BJ (cell line): ENCODE measurements at regions not wholly inside any gene's neighbourhood (a gene's known extent, or its start where the extent isn't known, plus 50 kb on each side); places are given as distances from the start of the nearest gene placed in this dataset.

Source experiments
- CTCF ChIA-PET: fragments of 350-600 bp; formaldehyde crosslinking; extraction: SDS; loops from one replicate; lab custom pipeline; 2021; ENCODE audit warnings: antibody characterized with exemption, inconsistent platforms; lab: Yijun Ruan, JAX
- POLR2A ChIA-PET: fragments of 300-600 bp; sonication (Branson Sonifier 250); formaldehyde crosslinking; extraction: SDS; loops from one replicate; lab custom pipeline; 2021; ENCODE audit warnings: antibody characterized with exemption; lab: Charles Lee
- DNase-seq: peaks from one replicate; pipeline ENCODE4 v3.0.0-alpha.2; 2011; ENCODE audit warnings: low read depth
- H3K27me3 ChIP-seq: 2 replicates; pipeline ENCODE4 v1.6.0; 2011; ENCODE audit warnings: low read length; ENCODE audit not compliant: control insufficient read depth, insufficient read depth
- H3K36me3 ChIP-seq: 2 replicates; pipeline ENCODE4 v1.5.1; 2011; ENCODE audit warnings: low read length; ENCODE audit not compliant: control insufficient read depth, insufficient read depth
- H3K4me3 ChIP-seq: 2 replicates; pipeline ENCODE4 v1.5.1; 2011; ENCODE audit warnings: low read depth, mild to moderate bottlenecking, control low read depth, low read length
- TF ChIP-seq, protein P1 (sequence below): IDR thresholded peaks from 2 replicates; pipeline ENCODE4 v1.5.1; 2011; ENCODE audit warnings: low read depth, mild to moderate bottlenecking, control low read depth, inconsistent platforms, low read length, moderate library complexity; ENCODE audit not compliant: insufficient read depth

- no peaks in the 10 kb centered on the region for H3K27me3 ChIP-seq
- H3K36me3 ChIP-seq, result no peaks in the 10 kb centered on the region
- TF ChIP-seq, protein P1, sequence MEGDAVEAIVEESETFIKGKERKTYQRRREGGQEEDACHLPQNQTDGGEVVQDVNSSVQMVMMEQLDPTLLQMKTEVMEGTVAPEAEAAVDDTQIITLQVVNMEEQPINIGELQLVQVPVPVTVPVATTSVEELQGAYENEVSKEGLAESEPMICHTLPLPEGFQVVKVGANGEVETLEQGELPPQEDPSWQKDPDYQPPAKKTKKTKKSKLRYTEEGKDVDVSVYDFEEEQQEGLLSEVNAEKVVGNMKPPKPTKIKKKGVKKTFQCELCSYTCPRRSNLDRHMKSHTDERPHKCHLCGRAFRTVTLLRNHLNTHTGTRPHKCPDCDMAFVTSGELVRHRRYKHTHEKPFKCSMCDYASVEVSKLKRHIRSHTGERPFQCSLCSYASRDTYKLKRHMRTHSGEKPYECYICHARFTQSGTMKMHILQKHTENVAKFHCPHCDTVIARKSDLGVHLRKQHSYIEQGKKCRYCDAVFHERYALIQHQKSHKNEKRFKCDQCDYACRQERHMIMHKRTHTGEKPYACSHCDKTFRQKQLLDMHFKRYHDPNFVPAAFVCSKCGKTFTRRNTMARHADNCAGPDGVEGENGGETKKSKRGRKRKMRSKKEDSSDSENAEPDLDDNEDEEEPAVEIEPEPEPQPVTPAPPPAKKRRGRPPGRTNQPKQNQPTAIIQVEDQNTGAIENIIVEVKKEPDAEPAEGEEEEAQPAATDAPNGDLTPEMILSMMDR, result no peak
- DNase-seq, result no peak
- H3K4me3 ChIP-seq, result no peak overlapping the region
- POLR2A ChIA-PET, result interaction anchor here (0.7 kb wide), 1 partner anchor 198 kb away, joined by 3 read pairs; no protein-coding TSS in a partner anchor
- CTCF ChIA-PET, result interaction anchor here (1.1 kb wide), 2 partner anchors 9 to 190 kb away, joined by 3 read pairs; no protein-coding TSS in a partner anchor
Measured at GRCh38 chr1:222266223-222267196, 281.4 kb downstream of the HHIPL2 start.

DNA sequence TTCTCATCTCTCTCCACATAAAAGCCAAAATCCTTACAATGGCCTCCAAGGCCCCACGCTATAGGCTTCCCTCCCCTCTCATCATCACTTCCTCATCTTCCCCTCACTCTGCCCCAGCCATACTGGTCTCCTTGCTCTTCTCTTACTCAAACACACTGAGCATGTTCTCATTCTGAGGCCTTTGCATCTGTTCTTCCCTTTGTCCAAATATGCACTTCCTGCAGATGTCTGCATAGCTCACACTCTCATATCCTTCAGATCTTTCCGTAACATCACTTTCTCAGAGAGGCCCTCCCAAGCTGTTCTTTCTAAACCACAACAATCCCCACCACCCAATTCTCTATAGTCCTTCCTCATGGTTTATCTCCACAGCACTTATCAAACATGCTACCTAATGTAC, 284.1 kb downstream of the HHIPL2 start:
- TF ChIP-seq, protein P1, result no peak
- ChIA-PET POLR2A (no interaction called here), CTCF (interaction anchor here (0.5 kb wide), 1 partner anchor 110 kb away, joined by 3 read pairs; no protein-coding TSS in a partner anchor)
- no peak overlapping the region for H3K4me3 ChIP-seq
- H3K27me3 ChIP-seq, result no peaks in the 10 kb centered on the region
- DNase-seq, result no peak
- H3K36me3 ChIP-seq, result no peaks in the 10 kb centered on the region

DNA sequence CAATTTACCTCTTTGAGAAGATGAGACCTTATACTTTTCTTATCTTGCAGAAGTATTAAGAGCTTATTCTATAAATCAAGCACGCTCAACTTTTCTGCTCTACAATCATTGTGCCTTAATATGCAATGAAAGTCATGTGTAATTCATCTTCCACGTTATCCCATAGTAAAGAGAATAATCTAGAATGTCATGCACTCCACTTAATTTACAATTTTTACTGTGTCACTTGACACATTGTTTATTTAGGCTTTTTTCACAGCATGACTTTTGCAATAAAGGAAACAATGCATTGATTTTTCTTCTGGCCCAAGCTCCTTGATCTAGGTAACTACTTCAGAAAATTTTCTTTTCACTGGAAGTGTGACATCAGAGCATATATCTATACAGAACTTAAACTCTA, 290.9 kb downstream of the HHIPL2 start:
- ChIA-PET CTCF (interaction anchor here (0.6 to 0.9 kb wide), 2 partner anchors 10 to 214 kb away, joined by 3 read pairs; no protein-coding TSS in a partner anchor), POLR2A (no interaction called here)
- Histone ChIP-seq H3K4me3 (no peak overlapping the region), H3K27me3 (no peaks in the 10 kb centered on the region), H3K36me3 (no peaks in the 10 kb centered on the region)
- no peak for DNase-seq
- TF ChIP-seq, protein P1, result no peak

- DNase-seq, result no peak
- ChIA-PET POLR2A (interaction anchor here (0.6 kb wide), 1 partner anchor 10 kb away, joined by 5 read pairs; no protein-coding TSS in a partner anchor), CTCF (no interaction called here)
- Histone ChIP-seq H3K27me3 (no peaks in the 10 kb centered on the region), H3K4me3 (no peak overlapping the region), H3K36me3 (no peaks in the 10 kb centered on the region)
- TF ChIP-seq, protein P1, result no peak
Measured at GRCh38 chr1:222256058-222256457, 291.8 kb downstream of the HHIPL2 start.

DNA sequence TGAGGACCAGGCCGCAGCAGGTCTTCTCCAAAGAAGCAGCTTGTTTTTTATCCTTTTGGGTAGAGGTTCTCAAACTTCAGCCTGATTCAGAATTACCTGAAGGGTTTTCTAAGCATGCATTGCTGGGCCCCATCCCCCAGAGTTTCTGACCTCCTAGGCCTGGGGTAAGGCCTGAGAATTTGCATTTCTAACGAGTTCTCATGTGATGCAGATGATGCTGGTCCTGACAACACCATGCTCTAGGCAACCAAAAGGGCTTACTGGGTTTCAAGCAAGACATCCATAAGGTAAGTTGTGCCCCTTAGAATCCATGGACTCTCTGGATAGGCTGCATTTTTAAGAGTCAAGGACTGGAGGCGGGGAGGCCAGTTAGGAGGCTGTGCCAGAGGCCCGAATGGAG, 295.1 kb downstream of the HHIPL2 start:
- DNase-seq, result no peak
- Histone ChIP-seq H3K36me3 (no peaks in the 10 kb centered on the region), H3K4me3 (no peak overlapping the region), H3K27me3 (no peaks in the 10 kb centered on the region)
- TF ChIP-seq, protein P1, result no peak
- ChIA-PET CTCF (no interaction called here), POLR2A (no interaction called here)
